ENCODE measurements at regions not wholly inside any gene's neighbourhood (a gene's known extent, or its start where the extent isn't known, plus 50 kb on each side); places are given as distances from the start of the nearest gene placed in this dataset.

GRCh38 chr14:38762426-38762825 lies 340.6 kb downstream of the SEC23A start:
- no peak for DNase-seq

- no peak for DNase-seq
Measured at GRCh38 chr14:38761033-38761432, 342.0 kb downstream of the SEC23A start.

- no peak for DNase-seq
Measured at GRCh38 chr14:38758661-38759060, 344.4 kb downstream of the SEC23A start.

GRCh38 chr14:38755036-38755435 lies 348.0 kb downstream of the SEC23A start:
- no peak for DNase-seq

- DNase-seq: no peak
Measured at GRCh38 chr14:38752750-38753149, 350.3 kb downstream of the SEC23A start.

GRCh38 chr14:38752341-38752740 lies 350.7 kb downstream of the SEC23A start:
- no peak for DNase-seq

- no peak for DNase-seq
Measured at GRCh38 chr14:38751459-38751858, 351.6 kb downstream of the SEC23A start.

GRCh38 chr14:38749936-38750335 lies 353.1 kb downstream of the SEC23A start:
- DNase-seq: no peak

GRCh38 chr14:38745861-38746260 lies 357.2 kb downstream of the SEC23A start:
- DNase-seq: no peak

GRCh38 chr14:38743966-38744584 lies 359.0 kb downstream of the SEC23A start:
- DNase-seq: no peak

GRCh38 chr14:38737686-38738407 lies 365.2 kb downstream of the SEC23A start:
- no peak for DNase-seq

GRCh38 chr14:38735005-38735404 lies 368.0 kb downstream of the SEC23A start:
- no peak for DNase-seq

- DNase-seq: no peak
Measured at GRCh38 chr14:38731962-38732361, 371.1 kb downstream of the SEC23A start.

- no peak for DNase-seq
Measured at GRCh38 chr14:38730420-38730819, 372.6 kb downstream of the SEC23A start.

GRCh38 chr14:38727731-38728130 lies 375.3 kb downstream of the SEC23A start:
- no peak for DNase-seq

- DNase-seq: no peak
Measured at GRCh38 chr14:38724621-38725020, 378.4 kb downstream of the SEC23A start.

- no peak for DNase-seq
Measured at GRCh38 chr14:38723959-38724358, 379.1 kb downstream of the SEC23A start.

GRCh38 chr14:38723277-38723676 lies 379.8 kb downstream of the SEC23A start:
- DNase-seq: no peak

- DNase-seq: no peak
Measured at GRCh38 chr14:38721822-38722431, 381.1 kb downstream of the SEC23A start.

- no peak for DNase-seq
Measured at GRCh38 chr14:38718519-38718918, 384.5 kb downstream of the SEC23A start.

- no peak for DNase-seq
Measured at GRCh38 chr14:38716926-38717325, 386.1 kb downstream of the SEC23A start.

- no peak for DNase-seq
Measured at GRCh38 chr14:38710881-38711280, 392.2 kb downstream of the SEC23A start.

- no peak for DNase-seq
Measured at GRCh38 chr14:38710196-38710595, 392.8 kb downstream of the SEC23A start.

- no peak for DNase-seq
Measured at GRCh38 chr14:38705220-38705619, 397.8 kb downstream of the SEC23A start.
